ENCODE measurements at regions not wholly inside any gene's neighbourhood (a gene's known extent, or its start where the extent isn't known, plus 50 kb on each side); places are given as distances from the start of the nearest gene placed in this dataset.

- peak in 1 of 2 donors; percentile 60 for DNase-seq (ENCODE audit: low read depth in 1 of 2, low spot score in 1 of 2)
- no peaks in the 10 kb centered on the region for H3K9me3 ChIP-seq (ENCODE audit: low read depth)
- no peak overlapping the region for H3K4me3 ChIP-seq
- H3K27me3 ChIP-seq: no peaks in the 10 kb centered on the region
- no peaks in the 10 kb centered on the region for H3K36me3 ChIP-seq
- no peak for TF ChIP-seq CTCF (IDR thresholded peaks at IDR 0.05; ENCODE audit: low read depth, low read length)
- no peak overlapping the region for H3K27ac ChIP-seq
- H3K4me1 ChIP-seq (ENCODE audit: low read depth): peaks cover 16% of the 10 kb centered on the region
Measured at GRCh38 chr7:106770191-106770590, 94.9 kb upstream of the PIK3CG start.

- peak in 1 of 2 donors; percentile 53 for DNase-seq (ENCODE audit: low read depth in 1 of 2, low spot score in 1 of 2)
- no peaks in the 10 kb centered on the region for H3K4me1 ChIP-seq (ENCODE audit: low read depth)
- H3K27ac ChIP-seq: no peak overlapping the region
Measured at GRCh38 chr7:106772655-106773108, 92.4 kb upstream of the PIK3CG start.

GRCh38 chr7:106773228-106773627, 91.9 kb upstream of the PIK3CG start:
- H3K27ac ChIP-seq: no peak overlapping the region
- H3K9me3 ChIP-seq (ENCODE audit: low read depth): no peaks in the 10 kb centered on the region
- H3K36me3 ChIP-seq: no peaks in the 10 kb centered on the region
- no peak overlapping the region for H3K4me3 ChIP-seq
- no peak for TF ChIP-seq CTCF (IDR thresholded peaks at IDR 0.05; ENCODE audit: low read depth, low read length)
- DNase-seq (ENCODE audit: low read depth in 1 of 2, low spot score in 1 of 2): no peak
- no peaks in the 10 kb centered on the region for H3K27me3 ChIP-seq
- no peaks in the 10 kb centered on the region for H3K4me1 ChIP-seq (ENCODE audit: low read depth)

More at GRCh38 chr7:106772655-106773108, 92.4 kb upstream of the PIK3CG start:
- Histone ChIP-seq H3K27me3 (no peaks in the 10 kb centered on the region), H3K4me3 (no peak overlapping the region), H3K9me3 (ENCODE audit: low read depth) (no peaks in the 10 kb centered on the region), H3K36me3 (no peaks in the 10 kb centered on the region)
- TF ChIP-seq CTCF (IDR thresholded peaks at IDR 0.05; ENCODE audit: low read depth, low read length): no peak

- Histone ChIP-seq H3K4me1 (ENCODE audit: low read depth) (no peaks in the 10 kb centered on the region), H3K27ac (no peak overlapping the region), H3K27me3 (no peaks in the 10 kb centered on the region), H3K36me3 (no peaks in the 10 kb centered on the region), H3K4me3 (no peak overlapping the region), H3K9me3 (ENCODE audit: low read depth) (no peaks in the 10 kb centered on the region)
- no peak for TF ChIP-seq CTCF (IDR thresholded peaks at IDR 0.05; ENCODE audit: low read depth, low read length)
- DNase-seq (ENCODE audit: low read depth in 1 of 2, low spot score in 1 of 2): no peak
Measured at GRCh38 chr7:106773721-106774120, 91.4 kb upstream of the PIK3CG start.

GRCh38 chr7:106774213-106774767, 90.8 kb upstream of the PIK3CG start:
- no peak for TF ChIP-seq CTCF (IDR thresholded peaks at IDR 0.05; ENCODE audit: low read depth, low read length)
- Histone ChIP-seq H3K27me3 (no peaks in the 10 kb centered on the region), H3K9me3 (ENCODE audit: low read depth) (no peaks in the 10 kb centered on the region), H3K4me1 (ENCODE audit: low read depth) (no peaks in the 10 kb centered on the region), H3K27ac (no peak overlapping the region), H3K36me3 (no peaks in the 10 kb centered on the region), H3K4me3 (no peak overlapping the region)
- no peak for DNase-seq (ENCODE audit: low read depth in 1 of 2, low spot score in 1 of 2)

All from cardiac muscle cell (in vitro differentiated cells and primary cell).